ENCODE measurements at regions not wholly inside any gene's neighbourhood (a gene's known extent, or its start where the extent isn't known, plus 50 kb on each side); places are given as distances from the start of the nearest gene placed in this dataset.

- TF ChIP-seq EZH2 (IDR thresholded peaks at IDR 0.05; ENCODE audit: borderline replicate concordance) (no peak), CTCF (IDR thresholded peaks at IDR 0.05; ENCODE audit: poor library complexity) (no peak), EZH2phosphoT487 (IDR thresholded peaks at IDR 0.05; ENCODE audit: low read depth, severe bottlenecking, unreplicated experiment) (no peak)
Measured at GRCh38 chr4:105066401-105066800, 80.3 kb upstream of the TET2 start.
